ENCODE measurements at regions not wholly inside any gene's neighbourhood (a gene's known extent, or its start where the extent isn't known, plus 50 kb on each side); places are given as distances from the start of the nearest gene placed in this dataset.
A peak's percentile ranks its signal among the peaks of the same experiment; 100 is the strongest.

GRCh38 chr2:8236391-8236790, 445.5 kb upstream of the ID2 start:
- TF ChIP-seq, protein P1, sequence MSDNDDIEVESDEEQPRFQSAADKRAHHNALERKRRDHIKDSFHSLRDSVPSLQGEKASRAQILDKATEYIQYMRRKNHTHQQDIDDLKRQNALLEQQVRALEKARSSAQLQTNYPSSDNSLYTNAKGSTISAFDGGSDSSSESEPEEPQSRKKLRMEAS (IDR thresholded peaks at IDR 0.05) = no peak
- TF ChIP-seq PHF8 (IDR thresholded peaks at IDR 0.05; ENCODE audit: borderline replicate concordance, low read depth) (no peak), MYC (IDR thresholded peaks at IDR 0.05; ENCODE audit: borderline replicate concordance, low read length) (no peak), JUN (IDR thresholded peaks at IDR 0.05) (no peak), RAD21 (conservative IDR thresholded peaks at IDR 0.05 in 1 of 2, IDR thresholded peaks at IDR 0.05 in 1 of 2) (no peak), ZC3H11A (IDR thresholded peaks at IDR 0.05) (no peak), HOXB13 (CRISPR knock-in tag; IDR thresholded peaks at IDR 0.05; ENCODE audit: low read depth) (no peak), MAFK (IDR thresholded peaks at IDR 0.05; ENCODE audit: partially characterized antibody) (no peak), NFE2L2 (conservative IDR thresholded peaks at IDR 0.05; ENCODE audit: low read length) (no peak), CBX2 (IDR thresholded peaks at IDR 0.05; ENCODE audit: borderline replicate concordance, low read depth) (no peak), KDM1A (IDR thresholded peaks at IDR 0.05; ENCODE audit: low read depth) (no peak), EHMT2 (IDR thresholded peaks at IDR 0.05; ENCODE audit: low read depth) (no peak), RFX5 (IDR thresholded peaks at IDR 0.05) (no peak), RCOR1 (IDR thresholded peaks at IDR 0.05; ENCODE audit: low read depth, low read length) (no peak), FOXS1 (CRISPR knock-in tag; IDR thresholded peaks at IDR 0.05) (no peak)
- TF ChIP-seq, protein P2, sequence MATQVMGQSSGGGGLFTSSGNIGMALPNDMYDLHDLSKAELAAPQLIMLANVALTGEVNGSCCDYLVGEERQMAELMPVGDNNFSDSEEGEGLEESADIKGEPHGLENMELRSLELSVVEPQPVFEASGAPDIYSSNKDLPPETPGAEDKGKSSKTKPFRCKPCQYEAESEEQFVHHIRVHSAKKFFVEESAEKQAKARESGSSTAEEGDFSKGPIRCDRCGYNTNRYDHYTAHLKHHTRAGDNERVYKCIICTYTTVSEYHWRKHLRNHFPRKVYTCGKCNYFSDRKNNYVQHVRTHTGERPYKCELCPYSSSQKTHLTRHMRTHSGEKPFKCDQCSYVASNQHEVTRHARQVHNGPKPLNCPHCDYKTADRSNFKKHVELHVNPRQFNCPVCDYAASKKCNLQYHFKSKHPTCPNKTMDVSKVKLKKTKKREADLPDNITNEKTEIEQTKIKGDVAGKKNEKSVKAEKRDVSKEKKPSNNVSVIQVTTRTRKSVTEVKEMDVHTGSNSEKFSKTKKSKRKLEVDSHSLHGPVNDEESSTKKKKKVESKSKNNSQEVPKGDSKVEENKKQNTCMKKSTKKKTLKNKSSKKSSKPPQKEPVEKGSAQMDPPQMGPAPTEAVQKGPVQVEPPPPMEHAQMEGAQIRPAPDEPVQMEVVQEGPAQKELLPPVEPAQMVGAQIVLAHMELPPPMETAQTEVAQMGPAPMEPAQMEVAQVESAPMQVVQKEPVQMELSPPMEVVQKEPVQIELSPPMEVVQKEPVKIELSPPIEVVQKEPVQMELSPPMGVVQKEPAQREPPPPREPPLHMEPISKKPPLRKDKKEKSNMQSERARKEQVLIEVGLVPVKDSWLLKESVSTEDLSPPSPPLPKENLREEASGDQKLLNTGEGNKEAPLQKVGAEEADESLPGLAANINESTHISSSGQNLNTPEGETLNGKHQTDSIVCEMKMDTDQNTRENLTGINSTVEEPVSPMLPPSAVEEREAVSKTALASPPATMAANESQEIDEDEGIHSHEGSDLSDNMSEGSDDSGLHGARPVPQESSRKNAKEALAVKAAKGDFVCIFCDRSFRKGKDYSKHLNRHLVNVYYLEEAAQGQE (IDR thresholded peaks at IDR 0.05) = no peak
- TF ChIP-seq, protein P3, sequence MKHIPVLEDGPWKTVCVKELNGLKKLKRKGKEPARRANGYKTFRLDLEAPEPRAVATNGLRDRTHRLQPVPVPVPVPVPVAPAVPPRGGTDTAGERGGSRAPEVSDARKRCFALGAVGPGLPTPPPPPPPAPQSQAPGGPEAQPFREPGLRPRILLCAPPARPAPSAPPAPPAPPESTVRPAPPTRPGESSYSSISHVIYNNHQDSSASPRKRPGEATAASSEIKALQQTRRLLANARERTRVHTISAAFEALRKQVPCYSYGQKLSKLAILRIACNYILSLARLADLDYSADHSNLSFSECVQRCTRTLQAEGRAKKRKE (CRISPR knock-in tag; IDR thresholded peaks at IDR 0.05; ENCODE audit: low read depth) = no peak
- FAIRE-seq = no peak
- CTCF ChIA-PET = interaction anchor here (0.7 kb wide), 1 partner anchor 96 kb away, joined by 3 read pairs; no protein-coding TSS in a partner anchor

GRCh38 chr2:8238521-8239230, 443.2 kb upstream of the ID2 start:
- 41% methylated on average over 8 of the region's 8 CpGs for WGBS (ENCODE audit: missing lambda C conversion rate)
- DNase-seq (ENCODE audit: low read depth in 1 of 2, low spot score in 1 of 2) (no peak), ATAC-seq (no peak), FAIRE-seq (no peak)
- Histone ChIP-seq H3K4me1 (no peaks in the 10 kb centered on the region), H3K9me3 (peaks cover 6% of the 10 kb centered on the region; the same call in 2 of the 3 replicates), H3K27ac (no peak overlapping the region), H3K4me2 (no peak overlapping the region), H3K4me3 (no peak overlapping the region)
- CTCF ChIA-PET = no interaction called here
- TF ChIP-seq MAFK (IDR thresholded peaks at IDR 0.05; ENCODE audit: partially characterized antibody) = peak; percentile 90
- TF ChIP-seq HDAC2 (IDR thresholded peaks at IDR 0.05) = no peak
- POLR2A ChIA-PET = no interaction called here

More at GRCh38 chr2:8236391-8236790, 445.5 kb upstream of the ID2 start:
- no peak for DNase-seq (ENCODE audit: low read depth in 1 of 2, low spot score in 1 of 2)
- no peaks in the 10 kb centered on the region for H3K9me3 ChIP-seq
- no peak overlapping the region for H3K4me3 ChIP-seq
- ATAC-seq = no peak
- H3K4me1 ChIP-seq = no peaks in the 10 kb centered on the region
- H3K4me2 ChIP-seq = no peak overlapping the region
- WGBS (ENCODE audit: missing lambda C conversion rate) = 68% methylated on average over 2 of the region's 2 CpGs
- H3K27ac ChIP-seq = no peak overlapping the region
- POLR2A ChIA-PET = no interaction called here
